B cell (primary cell): ENCODE measurements at regions not wholly inside any gene's neighbourhood (a gene's known extent, or its start where the extent isn't known, plus 50 kb on each side); places are given as distances from the start of the nearest gene placed in this dataset.

ENCODE experiments used
- ATAC-seq: fragments of 200-7000 bp; cut with Tn5 transposase; one replicate; pipeline ENCODE4 v1.10.0; 2021; ENCODE audit warnings: low read depth, mild to moderate bottlenecking, moderate number of reproducible peaks, moderate library complexity
- CTCF ChIA-PET: fragments of 350-600 bp; sonication (Branson Sonifier 250); formaldehyde crosslinking; loops from one replicate; lab custom pipeline; 2021; ENCODE audit warnings: antibody characterized with exemption, inconsistent platforms; lab: Charles Lee
- POLR2A ChIA-PET: fragments of 350-600 bp; sonication (Branson Sonifier 250); formaldehyde crosslinking; loops from one replicate; lab custom pipeline; 2021; ENCODE audit warnings: antibody characterized with exemption; lab: Charles Lee
- DNase-seq: peaks from one replicate; pipeline ENCODE4 v3.0.0; 2013
- H2AFZ ChIP-seq: 2 replicates; pipeline ENCODE4 v1.6.1; 2012; ENCODE audit warnings: mild to moderate bottlenecking, low read depth, low read length; ENCODE audit not compliant: insufficient read depth, poor library complexity, severe bottlenecking
- H3K27ac ChIP-seq, 2 donors: 1 replicate in 1 of 2; 2 replicates in 1 of 2; pipeline ENCODE4 v1.5.1; 2012 to 2013; ENCODE audit warnings: low read length in 2 of 2, mild to moderate bottlenecking in 2 of 2, moderate library complexity in 1 of 2
- H3K27me3 ChIP-seq, 4 experiments: fragments of 200-600 bp in 1 of 4; sonication (generic) in 1 of 4; replicated peaks in 1 of 4; 1 replicate in 2 of 4; 2 replicates in 2 of 4; pipeline versions ENCODE4 v1.6.1 to v1.7.0; 2013 to 2016; ENCODE audit warnings: low read length in 3 of 4, mild to moderate bottlenecking in 2 of 4, mixed read lengths in 1 of 4, moderate library complexity in 1 of 4; ENCODE audit not compliant: insufficient read depth in 4 of 4, control insufficient read depth in 3 of 4; ENCODE audit errors: control extremely low read depth in 1 of 4
- H3K36me3 ChIP-seq, 2 experiments: replicated peaks in 1 of 2; 1 replicate in 1 of 2; 2 replicates in 1 of 2; pipeline versions ENCODE4 v1.6.1 to v1.7.1; 2013; ENCODE audit warnings: low read length in 1 of 2; ENCODE audit not compliant: insufficient read depth in 2 of 2, control insufficient read depth in 1 of 2; ENCODE audit errors: control extremely low read depth in 1 of 2, extremely low read depth in 1 of 2
- H3K4me1 ChIP-seq, 2 donors: fragments of 200-600 bp in 1 of 2; sonication (generic) in 1 of 2; 1 replicate in 1 of 2; 2 replicates in 1 of 2; pipeline versions ENCODE4 v1.5.1 to v1.6.1; 2013 to 2017; ENCODE audit warnings: low read length in 2 of 2; ENCODE audit not compliant: control insufficient read depth in 2 of 2, insufficient read depth in 2 of 2
- H3K4me2 ChIP-seq: replicated peaks from 2 replicates; pipeline ENCODE3; 2012; ENCODE audit warnings: mild to moderate bottlenecking, low read depth, low read length; ENCODE audit not compliant: poor library complexity, severe bottlenecking
- H3K4me3 ChIP-seq, 5 experiments: fragments of 200-600 bp in 1 of 5; sonication (generic) in 1 of 5; 1 replicate in 3 of 5; 2 replicates in 2 of 5; pipeline versions ENCODE4 v1.5.1 to v1.7.0; 2011 to 2016; ENCODE audit warnings: low read length in 4 of 5, mild to moderate bottlenecking in 4 of 5, low read depth in 2 of 5, control low read depth in 1 of 5, moderate library complexity in 1 of 5; ENCODE audit not compliant: insufficient read depth in 1 of 5; ENCODE audit errors: control extremely low read depth in 1 of 5, extremely low read depth in 1 of 5
- H3K79me2 ChIP-seq: fragments of 200-600 bp; sonication (generic); one replicate; pipeline ENCODE4 v1.6.0; 2016; ENCODE audit warnings: low read length; ENCODE audit not compliant: control insufficient read depth, insufficient read depth
- H3K9ac ChIP-seq: fragments of 200-600 bp; sonication (generic); 2 replicates; pipeline ENCODE4 v1.6.1; 2017; ENCODE audit warnings: mild to moderate bottlenecking, low read length, moderate library complexity
- H3K9me3 ChIP-seq, 3 donors: one replicate each; pipeline versions ENCODE4 v1.6.1 to v1.7.1; 2013; ENCODE audit warnings: low read length in 2 of 3; ENCODE audit not compliant: control insufficient read depth in 2 of 3, insufficient read depth in 1 of 3; ENCODE audit errors: control extremely low read depth in 1 of 3
- H4K20me1 ChIP-seq: 2 replicates; pipeline ENCODE4 v1.6.0; 2012; ENCODE audit warnings: mild to moderate bottlenecking, low read length; ENCODE audit not compliant: insufficient read depth, control insufficient read depth, poor library complexity, severe bottlenecking
- H3K27ac Mint-ChIP-seq: one replicate; pipeline ENCODE4 v1.8.0; 2021; ENCODE audit warnings: mixed read lengths
- H3K27me3 Mint-ChIP-seq: one replicate; pipeline ENCODE4 v1.8.0; 2021; ENCODE audit warnings: mixed read lengths
- H3K4me1 Mint-ChIP-seq: one replicate; pipeline ENCODE4 v1.8.0; 2021; ENCODE audit warnings: mixed read lengths
- H3K4me3 Mint-ChIP-seq: one replicate; pipeline ENCODE4 v1.8.0; 2021; ENCODE audit warnings: mixed read lengths
- H3K9me3 Mint-ChIP-seq: one replicate; pipeline ENCODE4 v1.8.0; 2022; ENCODE audit warnings: mixed read lengths; ENCODE audit not compliant: insufficient read depth
- CTCF ChIP-seq: fragments of 200-600 bp; IDR thresholded peaks from one replicate; pipeline ENCODE4 v1.8.0; 2022; ENCODE audit warnings: antibody characterized with exemption, mild to moderate bottlenecking
- EZH2 ChIP-seq: IDR thresholded peaks from 2 replicates; pipeline ENCODE4 v1.6.1; 2012; ENCODE audit warnings: borderline replicate concordance, low read depth, mild to moderate bottlenecking, moderate library complexity, low read length; ENCODE audit not compliant: insufficient read depth, poor library complexity, severe bottlenecking
- WGBS: methylation state at CpG from one replicate; pipeline ENCODE4 v1.1.5; 2013; ENCODE audit warnings: missing lambda C conversion rate; ENCODE audit not compliant: insufficient coverage; 5-methylcytosine and 5-hydroxymethylcytosine counted together
- intact Hi-C: fragments of 100-400 bp; cut with micrococcal nuclease; formaldehyde crosslinking; loops from one replicate; pipeline ENCODE4 v1.10.0; 2022

DNA sequence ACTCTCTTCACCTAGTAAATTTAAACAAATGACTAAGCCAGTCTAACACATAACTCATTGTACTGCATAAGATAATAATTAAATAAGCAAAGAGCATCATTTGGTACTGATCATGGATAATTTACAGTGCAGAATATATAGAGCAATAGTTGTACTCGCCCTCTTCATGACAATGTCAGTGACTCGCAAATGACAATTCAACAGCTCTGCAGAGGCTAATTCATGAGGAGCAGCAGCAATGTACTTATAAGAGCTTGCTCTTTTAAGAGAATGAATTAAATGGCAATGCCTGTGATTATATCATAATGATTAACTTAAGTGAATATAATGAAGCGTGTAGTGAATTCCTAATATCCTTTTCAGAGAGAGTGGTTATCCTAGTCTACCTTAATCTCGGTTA is 284.5 kb upstream of the PCDH20 start:
- no peak overlapping the region for H3K27ac ChIP-seq
- peaks cover 0 to 1% (median 0%) of the 10 kb centered on the region in 3 donors for H3K9me3 ChIP-seq
- no peak overlapping the region for H3K4me3 Mint-ChIP-seq
- H3K9ac ChIP-seq = no peak overlapping the region
- H3K79me2 ChIP-seq = no peaks in the 10 kb centered on the region
- H3K27me3 Mint-ChIP-seq = no peaks in the 10 kb centered on the region
- no peak overlapping the region for H3K4me2 ChIP-seq
- ATAC-seq = no peak
- no peak overlapping the region for H2AFZ ChIP-seq
- intact Hi-C loops = no loop called here
- H4K20me1 ChIP-seq = no peaks in the 10 kb centered on the region
- H3K4me1 ChIP-seq = no peaks in the 10 kb centered on the region
- no peaks in the 10 kb centered on the region for H3K27me3 ChIP-seq
- 100% methylated on average over 2 of the region's 4 CpGs for WGBS
- no peaks in the 10 kb centered on the region for H3K36me3 ChIP-seq
- no peaks in the 10 kb centered on the region for H3K4me1 Mint-ChIP-seq
- H3K4me3 ChIP-seq = no peak overlapping the region
- H3K9me3 Mint-ChIP-seq = peaks cover 5% of the 10 kb centered on the region
- ChIA-PET CTCF (no interaction called here), POLR2A (no interaction called here)
- no peak overlapping the region for H3K27ac Mint-ChIP-seq
- TF ChIP-seq CTCF (no peak), EZH2 (no peak)
- DNase-seq = no peak

- no peak for DNase-seq
- Histone ChIP-seq H3K36me3 (no peaks in the 10 kb centered on the region), H3K9me3 (peaks cover 0 to 1% (median 0%) of the 10 kb centered on the region in 3 donors), H3K9ac (no peak overlapping the region), H2AFZ (no peak overlapping the region), H3K27ac (no peak overlapping the region), H3K79me2 (no peaks in the 10 kb centered on the region), H3K27me3 (no peaks in the 10 kb centered on the region), H3K4me1 (no peaks in the 10 kb centered on the region), H4K20me1 (no peaks in the 10 kb centered on the region), H3K4me2 (no peak overlapping the region), H3K4me3 (no peak overlapping the region)
- intact Hi-C loops = no loop called here
- ChIA-PET POLR2A (no interaction called here), CTCF (no interaction called here)
- Mint-ChIP-seq H3K4me1 (no peaks in the 10 kb centered on the region), H3K4me3 (no peak overlapping the region), H3K27me3 (no peaks in the 10 kb centered on the region), H3K9me3 (no peaks in the 10 kb centered on the region), H3K27ac (no peak overlapping the region)
- no peak for ATAC-seq
- TF ChIP-seq CTCF = no peak
- no peak for TF ChIP-seq EZH2
- WGBS = 90% methylated on average over 4 of the region's 5 CpGs
Measured at GRCh38 chr13:61696676-61697075, 281.0 kb upstream of the PCDH20 start.
